ENCODE measurements at regions not wholly inside any gene's neighbourhood (a gene's known extent, or its start where the extent isn't known, plus 50 kb on each side); places are given as distances from the start of the nearest gene placed in this dataset.

DNA sequence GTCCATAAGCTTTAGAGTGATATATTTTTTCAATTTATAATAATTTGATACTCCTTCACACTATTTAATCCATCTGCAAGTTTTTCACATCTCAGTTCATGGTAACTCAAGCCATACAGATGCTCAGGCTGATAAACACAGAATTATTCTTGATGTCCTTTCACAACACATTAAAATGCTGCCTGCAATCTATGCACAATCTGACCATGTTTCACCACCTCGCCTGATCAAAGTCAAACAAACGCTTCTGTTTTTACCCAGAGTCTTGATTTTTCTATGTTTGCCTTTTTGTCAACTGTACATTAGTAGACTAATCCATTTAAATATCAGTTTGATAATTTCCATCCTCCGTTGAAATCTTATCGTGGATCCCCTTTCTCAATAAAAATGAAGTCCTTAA is 833.8 kb upstream of the KCND2 start:
- no peaks in the 10 kb centered on the region for H3K9me3 ChIP-seq
- no peak for TF ChIP-seq POLR2A (IDR thresholded peaks at IDR 0.05)
- intact Hi-C loops (cut with DNase I), result no loop called here
- no peak overlapping the region for H3K4me3 ChIP-seq
- H3K27ac ChIP-seq, result no peak overlapping the region
- no peaks in the 10 kb centered on the region for H3K36me3 ChIP-seq
- DNase-seq (ENCODE audit: low spot score), result no peak
- WGBS, result 60% methylated on average over 4 of the region's 4 CpGs
- H3K27me3 ChIP-seq (replicated peaks; ENCODE audit: insufficient read depth), result no peaks in the 10 kb centered on the region
- H3K4me1 ChIP-seq (replicated peaks), result no peaks in the 10 kb centered on the region

DNA sequence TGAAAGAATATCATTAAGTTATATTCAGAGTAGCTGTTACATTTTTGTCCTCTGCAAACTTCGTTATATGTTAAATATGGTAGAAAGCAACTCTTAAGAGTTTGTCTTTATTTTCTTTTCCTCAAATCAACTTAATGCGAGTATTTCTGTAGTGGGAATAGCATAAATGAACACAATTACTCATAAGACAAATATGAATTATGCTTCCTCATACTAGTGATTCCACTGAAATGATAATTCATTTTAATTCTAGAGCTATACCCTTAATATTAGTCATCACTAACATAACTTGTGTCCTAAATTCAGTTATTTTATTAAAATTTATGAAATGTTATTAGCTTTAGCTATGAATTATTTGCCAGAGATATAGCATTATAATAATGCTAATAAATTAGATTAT is 820.6 kb upstream of the KCND2 start:
- no peak overlapping the region for H3K4me3 ChIP-seq
- TF ChIP-seq CTCF (IDR thresholded peaks at IDR 0.05), result no peak
- no peak for TF ChIP-seq POLR2AphosphoS5 (IDR thresholded peaks at IDR 0.05)
- TF ChIP-seq POLR2A (IDR thresholded peaks at IDR 0.05), result no peak
- no peaks in the 10 kb centered on the region for H3K4me1 ChIP-seq (replicated peaks)
- H3K36me3 ChIP-seq, result no peaks in the 10 kb centered on the region
- intact Hi-C loops (cut with DNase I), result no loop called here
- H3K9me3 ChIP-seq, result no peaks in the 10 kb centered on the region
- no peak overlapping the region for H3K27ac ChIP-seq
- no peaks in the 10 kb centered on the region for H3K27me3 ChIP-seq (replicated peaks; ENCODE audit: insufficient read depth)
- DNase-seq (ENCODE audit: low spot score), result no peak
- WGBS, result 79% methylated on average over 2 of the region's 2 CpGs

GRCh38 chr7:119465798-119466305 is 807.1 kb upstream of the KCND2 start:
- Histone ChIP-seq H3K4me1 (replicated peaks) (no peaks in the 10 kb centered on the region), H3K36me3 (no peaks in the 10 kb centered on the region), H3K27me3 (replicated peaks; ENCODE audit: insufficient read depth) (no peaks in the 10 kb centered on the region), H3K27ac (no peak overlapping the region), H3K4me3 (no peak overlapping the region), H3K9me3 (no peaks in the 10 kb centered on the region)
- no peak for DNase-seq (ENCODE audit: low spot score)
- WGBS, result 26% methylated on average over 1 of the region's 1 CpG
- no peak for TF ChIP-seq POLR2A (IDR thresholded peaks at IDR 0.05)
- TF ChIP-seq POLR2AphosphoS5 (IDR thresholded peaks at IDR 0.05), result no peak
- TF ChIP-seq CTCF (IDR thresholded peaks at IDR 0.05), result no peak
- intact Hi-C loops (cut with DNase I), result no loop called here

GRCh38 chr7:119472408-119473038 is 800.5 kb upstream of the KCND2 start:
- Histone ChIP-seq H3K4me1 (replicated peaks) (no peaks in the 10 kb centered on the region), H3K27ac (no peak overlapping the region), H3K27me3 (replicated peaks; ENCODE audit: insufficient read depth) (no peaks in the 10 kb centered on the region), H3K9me3 (no peaks in the 10 kb centered on the region), H3K36me3 (no peaks in the 10 kb centered on the region), H3K4me3 (no peak overlapping the region)
- intact Hi-C loops (cut with DNase I), result no loop called here
- DNase-seq (ENCODE audit: low spot score), result no peak
- 30% methylated on average over 7 of the region's 7 CpGs for whole genome bisulfite sequencing
- no peak for TF ChIP-seq CTCF (IDR thresholded peaks at IDR 0.05)
- no peak for TF ChIP-seq POLR2A (IDR thresholded peaks at IDR 0.05)
- TF ChIP-seq POLR2AphosphoS5 (IDR thresholded peaks at IDR 0.05), result no peak

- Histone ChIP-seq H3K27ac (no peak overlapping the region), H3K27me3 (replicated peaks; ENCODE audit: insufficient read depth) (no peaks in the 10 kb centered on the region), H3K4me3 (no peak overlapping the region), H3K9me3 (no peaks in the 10 kb centered on the region), H3K4me1 (replicated peaks) (no peaks in the 10 kb centered on the region), H3K36me3 (no peaks in the 10 kb centered on the region)
- 18% methylated on average over 4 of the region's 4 CpGs for WGBS
- intact Hi-C loops (cut with DNase I), result no loop called here
- TF ChIP-seq POLR2A (IDR thresholded peaks at IDR 0.05) (no peak), CTCF (IDR thresholded peaks at IDR 0.05) (no peak)
- no peak for DNase-seq (ENCODE audit: low spot score)
Measured at GRCh38 chr7:119482209-119482608, 790.8 kb upstream of the KCND2 start.
